ENCODE measurements at regions not wholly inside any gene's neighbourhood (a gene's known extent, or its start where the extent isn't known, plus 50 kb on each side); places are given as distances from the start of the nearest gene placed in this dataset.
"Not testable (repeated sequence)": the region's sequence is repeated elsewhere in the genome, so short reads cannot be mapped to it uniquely, and the experiment has no call there.

GRCh38 chr13:22948421-22948820 lies 232.4 kb upstream of the SGCG start:
- Histone ChIP-seq H3K27ac (no peak overlapping the region), H3K27me3 (no peaks in the 10 kb centered on the region), H3K9me3 (peaks cover 6 to 13% of the 10 kb centered on the region in 2 donors), H3K4me3 (no peak overlapping the region), H3K36me3 (no peaks in the 10 kb centered on the region), H3K4me1 (no peaks in the 10 kb centered on the region)
- DNase-seq (ENCODE audit: low spot score in 2 of 2) = no peak
- intact Hi-C loops (cut with DNase I; ENCODE audit: low total_unique reads) = no loop called here
- no peak for TF ChIP-seq POLR2A (IDR thresholded peaks at IDR 0.05)
- TF ChIP-seq, protein P1, sequence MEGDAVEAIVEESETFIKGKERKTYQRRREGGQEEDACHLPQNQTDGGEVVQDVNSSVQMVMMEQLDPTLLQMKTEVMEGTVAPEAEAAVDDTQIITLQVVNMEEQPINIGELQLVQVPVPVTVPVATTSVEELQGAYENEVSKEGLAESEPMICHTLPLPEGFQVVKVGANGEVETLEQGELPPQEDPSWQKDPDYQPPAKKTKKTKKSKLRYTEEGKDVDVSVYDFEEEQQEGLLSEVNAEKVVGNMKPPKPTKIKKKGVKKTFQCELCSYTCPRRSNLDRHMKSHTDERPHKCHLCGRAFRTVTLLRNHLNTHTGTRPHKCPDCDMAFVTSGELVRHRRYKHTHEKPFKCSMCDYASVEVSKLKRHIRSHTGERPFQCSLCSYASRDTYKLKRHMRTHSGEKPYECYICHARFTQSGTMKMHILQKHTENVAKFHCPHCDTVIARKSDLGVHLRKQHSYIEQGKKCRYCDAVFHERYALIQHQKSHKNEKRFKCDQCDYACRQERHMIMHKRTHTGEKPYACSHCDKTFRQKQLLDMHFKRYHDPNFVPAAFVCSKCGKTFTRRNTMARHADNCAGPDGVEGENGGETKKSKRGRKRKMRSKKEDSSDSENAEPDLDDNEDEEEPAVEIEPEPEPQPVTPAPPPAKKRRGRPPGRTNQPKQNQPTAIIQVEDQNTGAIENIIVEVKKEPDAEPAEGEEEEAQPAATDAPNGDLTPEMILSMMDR (IDR thresholded peaks at IDR 0.05) = no peak
- no peak for TF ChIP-seq POLR2AphosphoS5 (IDR thresholded peaks at IDR 0.05)

GRCh38 chr13:22952018-22952417 lies 228.8 kb upstream of the SGCG start:
- not testable (repeated sequence) for H3K36me3 ChIP-seq

GRCh38 chr13:22955147-22955546 lies 225.6 kb upstream of the SGCG start:
- H3K27ac ChIP-seq; H3K4me1 ChIP-seq; intact Hi-C loops (cut with DNase I; ENCODE audit: low total_unique reads); H3K27me3 ChIP-seq; H3K4me3 ChIP-seq; DNase-seq (ENCODE audit: low spot score in 2 of 2); H3K36me3 ChIP-seq: not testable (repeated sequence)
- peaks cover 6 to 13% of the 10 kb centered on the region in 2 donors for H3K9me3 ChIP-seq

More at GRCh38 chr13:22952018-22952417, 228.8 kb upstream of the SGCG start:
- H3K4me1 ChIP-seq; H3K4me3 ChIP-seq; H3K27ac ChIP-seq; intact Hi-C loops (cut with DNase I; ENCODE audit: low total_unique reads); DNase-seq (ENCODE audit: low spot score in 2 of 2); H3K27me3 ChIP-seq: not testable (repeated sequence)
- peaks cover 6 to 13% of the 10 kb centered on the region in 2 donors for H3K9me3 ChIP-seq

DNA sequence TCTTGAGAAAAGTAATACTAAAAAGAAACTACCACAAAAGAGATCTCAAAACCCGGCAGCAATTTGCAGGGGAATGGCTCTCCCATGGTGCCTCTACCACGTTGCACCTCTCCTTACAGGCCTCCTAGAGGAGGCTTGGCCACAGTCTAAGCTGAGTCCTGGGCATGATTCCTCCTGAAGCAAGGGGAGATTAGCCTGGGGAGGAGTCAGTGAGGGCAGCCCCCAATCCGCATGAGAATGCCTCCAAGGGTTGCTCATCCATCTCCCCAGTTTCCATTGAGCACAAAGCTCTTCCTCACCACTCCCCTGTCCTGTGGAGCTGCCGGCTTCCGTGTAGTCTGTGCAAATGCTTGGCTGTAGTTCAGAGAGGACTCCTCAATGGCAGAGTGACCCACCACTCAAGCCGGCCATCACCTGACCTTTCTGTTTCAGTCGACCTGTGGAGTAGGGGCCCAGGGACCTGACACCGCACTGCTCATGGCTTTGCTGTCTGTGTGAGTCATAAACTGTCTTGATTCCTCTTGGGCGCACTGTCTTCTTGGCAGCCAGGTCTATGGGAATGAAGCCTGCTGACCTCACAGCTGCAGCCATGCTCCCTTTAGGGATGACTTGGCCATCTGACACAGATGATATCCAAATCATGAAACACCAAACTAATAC lies 224.2 kb upstream of the SGCG start:
- H3K4me1 ChIP-seq; H3K4me3 ChIP-seq; intact Hi-C loops (cut with DNase I; ENCODE audit: low total_unique reads); H3K27ac ChIP-seq; H3K9me3 ChIP-seq; DNase-seq (ENCODE audit: low spot score in 2 of 2); H3K36me3 ChIP-seq; H3K27me3 ChIP-seq: not testable (repeated sequence)

- H3K4me1 ChIP-seq; intact Hi-C loops (cut with DNase I; ENCODE audit: low total_unique reads); H3K36me3 ChIP-seq: not testable (repeated sequence)
Measured at GRCh38 chr13:22959859-22960258, 220.9 kb upstream of the SGCG start.

DNA sequence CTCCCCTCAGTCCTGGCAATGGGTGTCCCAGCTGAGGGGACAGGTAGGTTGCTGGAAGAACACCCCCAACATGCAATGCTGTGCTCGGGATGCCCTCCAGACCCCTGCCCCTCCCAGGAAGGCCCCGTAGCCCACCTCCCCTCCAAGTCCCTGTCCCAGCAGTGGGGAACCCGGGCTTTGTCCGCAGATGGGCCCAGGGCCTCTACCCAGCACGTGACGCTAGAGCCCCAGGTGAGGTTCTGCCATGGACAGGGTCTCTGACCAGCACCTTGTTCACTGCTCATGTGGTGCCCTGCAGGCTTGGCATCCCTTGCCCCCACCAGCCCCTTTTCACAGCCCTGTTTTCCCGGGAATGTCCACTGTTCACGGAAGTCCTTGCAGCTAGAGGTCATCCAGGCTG lies 220.0 kb upstream of the SGCG start:
- Histone ChIP-seq H3K36me3 (no peaks in the 10 kb centered on the region), H3K27ac (no peak overlapping the region), H3K4me1 (no peaks in the 10 kb centered on the region), H3K27me3 (no peaks in the 10 kb centered on the region), H3K9me3 (no peaks in the 10 kb centered on the region), H3K4me3 (no peak overlapping the region)
- no peak for DNase-seq (ENCODE audit: low spot score in 2 of 2)
- no peak for TF ChIP-seq POLR2A (IDR thresholded peaks at IDR 0.05)
- intact Hi-C loops (cut with DNase I; ENCODE audit: low total_unique reads) = no loop called here

More at GRCh38 chr13:22959859-22960258, 220.9 kb upstream of the SGCG start:
- H3K27me3 ChIP-seq; H3K4me3 ChIP-seq; H3K9me3 ChIP-seq; DNase-seq (ENCODE audit: low spot score in 2 of 2); H3K27ac ChIP-seq: not testable (repeated sequence)

DNA sequence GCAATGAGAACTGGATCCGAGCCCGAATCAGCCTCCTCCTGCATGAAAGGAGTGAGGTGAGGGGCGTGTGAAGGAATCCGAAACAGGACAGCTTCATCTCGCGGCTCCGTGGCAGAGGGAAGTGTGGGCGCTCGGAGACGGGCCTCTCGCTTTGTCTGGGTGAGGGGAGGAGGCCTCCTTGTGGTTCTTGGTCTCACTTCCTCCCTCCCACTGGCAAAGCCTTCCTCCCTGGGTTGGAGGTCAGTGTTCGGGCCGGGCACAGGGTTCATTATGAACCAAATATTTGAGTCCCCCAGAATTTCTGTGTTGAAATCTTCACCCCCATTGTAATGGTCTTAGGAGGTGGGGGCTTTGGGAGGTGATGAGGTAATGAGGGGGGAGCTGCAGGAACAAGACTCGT lies 219.4 kb upstream of the SGCG start:
- H3K27me3 ChIP-seq; H3K4me3 ChIP-seq; intact Hi-C loops (cut with DNase I; ENCODE audit: low total_unique reads); H3K4me1 ChIP-seq; H3K9me3 ChIP-seq; DNase-seq (ENCODE audit: low spot score in 2 of 2); H3K36me3 ChIP-seq; H3K27ac ChIP-seq: not testable (repeated sequence)

DNA sequence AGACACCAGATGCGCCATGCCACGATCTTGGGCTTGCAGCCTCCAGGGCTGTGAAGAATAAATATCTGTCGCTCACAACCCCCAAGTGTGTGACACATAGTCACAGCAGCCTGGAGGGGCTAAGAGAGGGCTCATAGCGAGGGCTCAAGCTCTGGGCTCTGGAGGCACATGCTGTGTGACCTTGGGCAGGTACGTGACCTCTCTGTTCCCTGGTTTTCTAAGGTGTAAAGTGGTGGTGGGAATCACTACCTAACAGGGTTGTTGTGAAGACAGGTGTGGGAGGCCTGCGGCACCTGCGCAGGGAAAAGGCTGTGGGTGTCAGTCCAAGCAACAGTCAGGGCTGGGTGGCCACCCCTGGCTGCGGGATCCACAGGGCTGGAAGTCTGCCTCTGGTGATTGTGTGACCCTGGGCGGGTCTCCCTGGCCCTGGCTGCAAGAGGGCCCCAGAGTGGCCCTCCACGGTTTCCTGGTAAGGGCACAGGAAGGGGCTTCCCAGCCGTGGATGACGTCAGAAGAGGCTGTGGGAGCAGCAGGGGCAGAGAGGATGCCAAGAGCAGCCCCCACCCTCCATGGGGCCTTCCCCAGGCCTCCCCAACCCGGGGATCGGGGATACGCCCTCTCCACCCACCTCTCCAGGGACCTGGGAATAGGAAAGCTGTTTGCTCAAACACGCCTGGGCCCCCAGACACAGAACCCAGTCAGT lies 218.8 kb upstream of the SGCG start:
- Histone ChIP-seq H3K4me1 (no peaks in the 10 kb centered on the region), H3K4me3 (no peak overlapping the region), H3K27ac (no peak overlapping the region), H3K27me3 (no peaks in the 10 kb centered on the region), H3K9me3 (no peaks in the 10 kb centered on the region), H3K36me3 (no peaks in the 10 kb centered on the region)
- TF ChIP-seq POLR2A (IDR thresholded peaks at IDR 0.05) = no peak
- TF ChIP-seq, protein P1 (IDR thresholded peaks at IDR 0.05) = no peak
- no peak for TF ChIP-seq POLR2AphosphoS5 (IDR thresholded peaks at IDR 0.05)
- DNase-seq (ENCODE audit: low spot score in 2 of 2) = no peak
- intact Hi-C loops (cut with DNase I; ENCODE audit: low total_unique reads) = no loop called here

GRCh38 chr13:22963384-22964053 lies 217.3 kb upstream of the SGCG start:
- H3K36me3 ChIP-seq; H3K27me3 ChIP-seq; H3K4me1 ChIP-seq; H3K9me3 ChIP-seq; H3K27ac ChIP-seq; DNase-seq (ENCODE audit: low spot score in 2 of 2); H3K4me3 ChIP-seq; intact Hi-C loops (cut with DNase I; ENCODE audit: low total_unique reads): not testable (repeated sequence)
